ENCODE measurements at regions not wholly inside any gene's neighbourhood (a gene's known extent, or its start where the extent isn't known, plus 50 kb on each side); places are given as distances from the start of the nearest gene placed in this dataset.
"Not testable (repeated sequence)": the region's sequence is repeated elsewhere in the genome, so short reads cannot be mapped to it uniquely, and the experiment has no call there.

GRCh38 chr6:8852332-8852731 is 417.0 kb upstream of the SLC35B3 start:
- no peak for DNase-seq
- H3K36me3 Mint-ChIP-seq = no peaks in the 10 kb centered on the region
- H3K4me1 Mint-ChIP-seq = no peaks in the 10 kb centered on the region
- H3K9me3 Mint-ChIP-seq = no peaks in the 10 kb centered on the region
- no peak for ATAC-seq (replicated peaks)
- H3K4me3 Mint-ChIP-seq = no peak overlapping the region
- H3K27me3 Mint-ChIP-seq = no peaks in the 10 kb centered on the region
- no peak overlapping the region for H3K27ac Mint-ChIP-seq

GRCh38 chr6:8846680-8847079 is 411.3 kb upstream of the SLC35B3 start:
- H3K36me3 Mint-ChIP-seq; DNase-seq; H3K9me3 Mint-ChIP-seq; H3K27me3 Mint-ChIP-seq; H3K4me3 Mint-ChIP-seq; H3K27ac Mint-ChIP-seq; ATAC-seq (replicated peaks); H3K4me1 Mint-ChIP-seq: not testable (repeated sequence)

GRCh38 chr6:8845690-8846089 is 410.3 kb upstream of the SLC35B3 start:
- no peaks in the 10 kb centered on the region for H3K9me3 Mint-ChIP-seq
- no peak for DNase-seq
- H3K36me3 Mint-ChIP-seq = no peaks in the 10 kb centered on the region
- H3K27ac Mint-ChIP-seq = no peak overlapping the region
- ATAC-seq (replicated peaks) = no peak
- H3K4me1 Mint-ChIP-seq = no peaks in the 10 kb centered on the region
- H3K4me3 Mint-ChIP-seq = no peak overlapping the region
- H3K27me3 Mint-ChIP-seq = no peaks in the 10 kb centered on the region

GRCh38 chr6:8844968-8845367 is 409.6 kb upstream of the SLC35B3 start:
- H3K4me3 Mint-ChIP-seq = no peak overlapping the region
- no peak overlapping the region for H3K27ac Mint-ChIP-seq
- ATAC-seq (replicated peaks) (no peak), DNase-seq (no peak)
- no peaks in the 10 kb centered on the region for H3K9me3 Mint-ChIP-seq
- H3K36me3 Mint-ChIP-seq = no peaks in the 10 kb centered on the region
- no peaks in the 10 kb centered on the region for H3K27me3 Mint-ChIP-seq
- no peaks in the 10 kb centered on the region for H3K4me1 Mint-ChIP-seq

GRCh38 chr6:8839626-8840025 is 404.3 kb upstream of the SLC35B3 start:
- DNase-seq = no peak
- no peaks in the 10 kb centered on the region for H3K9me3 Mint-ChIP-seq

GRCh38 chr6:8837343-8837742 is 402.0 kb upstream of the SLC35B3 start:
- Mint-ChIP-seq H3K4me1 (no peaks in the 10 kb centered on the region), H3K27me3 (no peaks in the 10 kb centered on the region), H3K27ac (no peak overlapping the region), H3K4me3 (no peak overlapping the region), H3K9me3 (no peaks in the 10 kb centered on the region), H3K36me3 (no peaks in the 10 kb centered on the region)
- no peak for ATAC-seq (replicated peaks)
- no peak for DNase-seq

More at GRCh38 chr6:8839626-8840025, 404.3 kb upstream of the SLC35B3 start:
- no peaks in the 10 kb centered on the region for H3K27me3 Mint-ChIP-seq
- no peak for ATAC-seq (replicated peaks)
- H3K4me1 Mint-ChIP-seq = no peaks in the 10 kb centered on the region
- H3K4me3 Mint-ChIP-seq = no peak overlapping the region
- no peak overlapping the region for H3K27ac Mint-ChIP-seq
- no peaks in the 10 kb centered on the region for H3K36me3 Mint-ChIP-seq

- not testable (repeated sequence) for H3K27me3 Mint-ChIP-seq; H3K4me1 Mint-ChIP-seq; H3K27ac Mint-ChIP-seq; DNase-seq; H3K9me3 Mint-ChIP-seq; H3K4me3 Mint-ChIP-seq; H3K36me3 Mint-ChIP-seq; ATAC-seq (replicated peaks)
These were observed 397.4 kb upstream of the SLC35B3 start for GRCh38 chr6:8832695-8833094.

- no peaks in the 10 kb centered on the region for H3K36me3 Mint-ChIP-seq
These were observed 396.2 kb upstream of the SLC35B3 start for GRCh38 chr6:8831366-8832152.

GRCh38 chr6:8830794-8831193 is 395.4 kb upstream of the SLC35B3 start:
- no peak overlapping the region for H3K4me3 Mint-ChIP-seq
- no peak for DNase-seq
- no peak for ATAC-seq (replicated peaks)
- H3K36me3 Mint-ChIP-seq = no peaks in the 10 kb centered on the region
- H3K9me3 Mint-ChIP-seq = peaks cover 0 to 2% of the 10 kb centered on the region in 2 donors
- no peaks in the 10 kb centered on the region for H3K27me3 Mint-ChIP-seq
- H3K4me1 Mint-ChIP-seq = no peaks in the 10 kb centered on the region
- no peak overlapping the region for H3K27ac Mint-ChIP-seq

More at GRCh38 chr6:8831366-8832152, 396.2 kb upstream of the SLC35B3 start:
- ATAC-seq (replicated peaks) = no peak
- Mint-ChIP-seq H3K4me3 (no peak overlapping the region), H3K4me1 (no peaks in the 10 kb centered on the region), H3K27ac (no peak overlapping the region), H3K9me3 (peaks cover 0 to 2% of the 10 kb centered on the region in 2 donors), H3K27me3 (no peaks in the 10 kb centered on the region)
- no peak for DNase-seq

GRCh38 chr6:8829796-8830195 is 394.5 kb upstream of the SLC35B3 start:
- H3K4me3 Mint-ChIP-seq = no peak overlapping the region
- peaks cover 0 to 2% of the 10 kb centered on the region in 2 donors for H3K9me3 Mint-ChIP-seq
- no peak for ATAC-seq (replicated peaks)
- no peaks in the 10 kb centered on the region for H3K27me3 Mint-ChIP-seq
- DNase-seq = no peak
- no peaks in the 10 kb centered on the region for H3K4me1 Mint-ChIP-seq
- H3K27ac Mint-ChIP-seq = no peak overlapping the region
- H3K36me3 Mint-ChIP-seq = no peaks in the 10 kb centered on the region

- no peak for ATAC-seq (replicated peaks)
- no peak for DNase-seq
- no peak overlapping the region for H3K4me3 Mint-ChIP-seq
- H3K27me3 Mint-ChIP-seq = no peaks in the 10 kb centered on the region
- no peaks in the 10 kb centered on the region for H3K4me1 Mint-ChIP-seq
- H3K9me3 Mint-ChIP-seq = peaks cover 0 to 2% of the 10 kb centered on the region in 2 donors
- no peaks in the 10 kb centered on the region for H3K36me3 Mint-ChIP-seq
- no peak overlapping the region for H3K27ac Mint-ChIP-seq
These were observed 394.0 kb upstream of the SLC35B3 start for GRCh38 chr6:8829296-8829695.

GRCh38 chr6:8828376-8828775 is 393.0 kb upstream of the SLC35B3 start:
- Mint-ChIP-seq H3K27ac (no peak overlapping the region), H3K4me1 (no peaks in the 10 kb centered on the region), H3K27me3 (no peaks in the 10 kb centered on the region), H3K4me3 (no peak overlapping the region), H3K9me3 (peaks cover 0 to 2% of the 10 kb centered on the region in 2 donors), H3K36me3 (no peaks in the 10 kb centered on the region)
- ATAC-seq (replicated peaks) = no peak
- no peak for DNase-seq

GRCh38 chr6:8825726-8826125 is 390.4 kb upstream of the SLC35B3 start:
- no peaks in the 10 kb centered on the region for H3K27me3 Mint-ChIP-seq
- no peak overlapping the region for H3K4me3 Mint-ChIP-seq
- DNase-seq (no peak), ATAC-seq (replicated peaks) (no peak)
- H3K27ac Mint-ChIP-seq = no peak overlapping the region
- peaks cover 0 to 2% of the 10 kb centered on the region in 2 donors for H3K9me3 Mint-ChIP-seq
- H3K4me1 Mint-ChIP-seq = no peaks in the 10 kb centered on the region
- H3K36me3 Mint-ChIP-seq = no peaks in the 10 kb centered on the region

- DNase-seq = no peak
- Mint-ChIP-seq H3K9me3 (no peaks in the 10 kb centered on the region), H3K27ac (no peak overlapping the region), H3K27me3 (peaks cover 0 to 4% of the 10 kb centered on the region in 2 donors), H3K4me3 (no peak overlapping the region), H3K4me1 (no peaks in the 10 kb centered on the region), H3K36me3 (no peaks in the 10 kb centered on the region)
- no peak for ATAC-seq (replicated peaks)
These were observed 386.6 kb upstream of the SLC35B3 start for GRCh38 chr6:8821981-8822381.

- DNase-seq (no peak), ATAC-seq (replicated peaks) (no peak)
- Mint-ChIP-seq H3K27ac (no peak overlapping the region), H3K4me3 (no peak overlapping the region), H3K36me3 (no peaks in the 10 kb centered on the region), H3K27me3 (peaks cover 0 to 4% of the 10 kb centered on the region in 2 donors), H3K4me1 (no peaks in the 10 kb centered on the region), H3K9me3 (no peaks in the 10 kb centered on the region)
These were observed 385.0 kb upstream of the SLC35B3 start for GRCh38 chr6:8820313-8820712.

Measured in stimulated activated naive B cell treated with anti-CD40 and anti-IgM and Interleukin-4, amounts not matched to agents 10 μg/mL and 1 μg/mL and 100 μg/mL, for 72 hours (primary cell).